K562 (cell line): ENCODE measurements at regions not wholly inside any gene's neighbourhood (a gene's known extent, or its start where the extent isn't known, plus 50 kb on each side); places are given as distances from the start of the nearest gene placed in this dataset.

Source experiments
- ATAC-seq: fragments of 200-7000 bp; cut with Tn5 transposase; 3 replicates; pipeline ENCODE4 v1.9.1; 2020; ENCODE audit warnings: moderate library complexity
- BruUV-seq: library from RNA; stranded (reverse); fragments of 400-500 nt; replicated peaks from 2 replicates; lab custom pipeline; 2021; lab: Mats Ljungman, UMichigan
- CTCF ChIA-PET: fragments of 300-600 bp; formaldehyde crosslinking; extraction: SDS; loops from one replicate; lab custom pipeline; 2021; ENCODE audit warnings: low intra/inter-chr PET ratio; lab: Yijun Ruan, JAX
- POLR2A ChIA-PET: fragments of 300-600, 350-650 bp; sonication (Branson Sonifier 250); formaldehyde crosslinking; extraction: SDS; loops from one replicate; lab custom pipeline; 2021; ENCODE audit warnings: antibody characterized with exemption, inconsistent platforms; lab: Yijun Ruan, JAX
- DNase-seq, 4 experiments: peaks; one replicate each; pipeline versions ENCODE4 v3.0.0 to v3.0.0-alpha.2; 2011 to 2018; ENCODE audit warnings: low spot score in 3 of 4, mixed read lengths in 3 of 4; ENCODE audit errors: extremely low read depth in 1 of 4
- FAIRE-seq: peaks from 2 replicates; lab custom pipeline; 2011; peaks lifted over from hg19 to GRCh38; lab: Jason Lieb, UNC
- H2AFZ ChIP-seq: 2 replicates; pipeline ENCODE4 v1.6.0; 2011; ENCODE audit warnings: low read depth, low read length, control low read depth, inconsistent platforms
- H3K27ac ChIP-seq: fragments of 200-600 bp; 3 replicates; pipeline ENCODE4 v1.8.0; 2011; ENCODE audit warnings: low read depth, mild to moderate bottlenecking, control low read depth, inconsistent platforms, low read length, moderate library complexity, mixed read lengths; ENCODE audit errors: extremely low read depth
- H3K27me3 ChIP-seq, 2 experiments: fragments of 300-600 bp in 1 of 2; 2 replicates in 1 of 2; 3 replicates in 1 of 2; pipeline versions ENCODE4 v1.6.0 to v1.8.0; 2011; ENCODE audit warnings: inconsistent platforms in 2 of 2, low read length in 2 of 2, mild to moderate bottlenecking in 1 of 2, mixed read lengths in 1 of 2, moderate library complexity in 1 of 2; ENCODE audit not compliant: control insufficient read depth in 2 of 2, insufficient read depth in 2 of 2
- H3K36me3 ChIP-seq: fragments of 300-600 bp; 3 replicates; pipeline ENCODE4 v1.8.0; 2011; ENCODE audit warnings: mild to moderate bottlenecking, low read length, inconsistent platforms; ENCODE audit not compliant: control insufficient read depth, insufficient read depth
- H3K4me1 ChIP-seq, 2 experiments: fragments of 200-600 bp in 1 of 2; replicated peaks in 1 of 2; 2 replicates in 1 of 2; 3 replicates in 1 of 2; pipeline versions ENCODE4 v1.5.1 to v1.8.0; 2011; ENCODE audit warnings: inconsistent platforms in 2 of 2, low read length in 2 of 2, mild to moderate bottlenecking in 1 of 2, mixed read lengths in 1 of 2, moderate library complexity in 1 of 2; ENCODE audit not compliant: control insufficient read depth in 2 of 2, insufficient read depth in 2 of 2
- H3K4me2 ChIP-seq: 2 replicates; pipeline ENCODE4 v1.6.1; 2011; ENCODE audit warnings: low read length, control low read depth, inconsistent platforms, mixed read lengths; ENCODE audit not compliant: insufficient read depth
- H3K4me3 ChIP-seq: fragments of 200-600 bp; sonication (generic), shearing (Covaris generic); 2 replicates; pipeline ENCODE4 v1.5.1; 2016; ENCODE audit warnings: control low read depth, inconsistent platforms
- H3K79me2 ChIP-seq: fragments of 200-600 bp; 3 replicates; pipeline ENCODE4 v1.8.0; 2011; ENCODE audit warnings: low read length, inconsistent platforms; ENCODE audit not compliant: control insufficient read depth, insufficient read depth
- H3K9ac ChIP-seq, 2 experiments: 2 replicates each; pipeline versions ENCODE4 v1.6.0 to v1.6.1; 2011; ENCODE audit warnings: low read depth in 2 of 2, low read length in 2 of 2, control low read depth in 1 of 2, inconsistent platforms in 1 of 2, mild to moderate bottlenecking in 1 of 2, mixed read lengths in 1 of 2; ENCODE audit not compliant: insufficient read depth in 1 of 2
- H3K9me1 ChIP-seq: one replicate; pipeline ENCODE4 v1.6.0; 2011; ENCODE audit warnings: inconsistent platforms, mild to moderate bottlenecking, low read length, moderate library complexity; ENCODE audit not compliant: control insufficient read depth, insufficient read depth
- H3K9me3 ChIP-seq: replicated peaks from 2 replicates; pipeline ENCODE4 v1.5.1; 2011; ENCODE audit warnings: low read depth, low read length, inconsistent platforms; ENCODE audit not compliant: control insufficient read depth, insufficient read depth
- H4K20me1 ChIP-seq: replicated peaks from 2 replicates; pipeline ENCODE4 v1.6.1; 2011; ENCODE audit warnings: low read length, inconsistent platforms, mixed read lengths; ENCODE audit not compliant: control insufficient read depth, insufficient read depth
- DNMT1 ChIP-seq: fragments of 450-650 bp; IDR thresholded peaks from 2 replicates; pipeline ENCODE4 v1.6.1; 2016; ENCODE audit warnings: antibody characterized with exemption, mild to moderate bottlenecking
- ESRRB ChIP-seq: fragments of 250-450 bp; sonication (Bioruptor Pico); IDR thresholded peaks from 2 replicates; pipeline ENCODE4 v1.5.0; 2020; ENCODE audit warnings: mild to moderate bottlenecking, moderate library complexity, borderline replicate concordance
- FOXO4 ChIP-seq: fragments of 450-650 bp; formaldehyde crosslinking; IDR thresholded peaks from 2 replicates; pipeline ENCODE4 v1.4.0; 2020; ENCODE audit warnings: mild to moderate bottlenecking, moderate library complexity
- HDAC1 ChIP-seq, 2 experiments: fragments of 450-650 bp; IDR thresholded peaks; 2 replicates each; pipeline ENCODE4 v1.6.1; 2016 to 2017; ENCODE audit warnings: inconsistent platforms in 1 of 2, mild to moderate bottlenecking in 1 of 2, moderate library complexity in 1 of 2
- MLX ChIP-seq, 2 experiments: fragments of 450-650 bp in 1 of 2; sonication (generic) in 1 of 2; formaldehyde crosslinking; conservative IDR thresholded peaks; 2 replicates each; pipeline versions ENCODE4 v1.4.0 to v1.8.1; 2020 to 2022; ENCODE audit warnings: mild to moderate bottlenecking in 1 of 2, missing genetic modification reagents in 1 of 2
- MYNN ChIP-seq, 2 experiments: sonication (generic); formaldehyde crosslinking in 1 of 2; IDR thresholded peaks; 2 replicates each; pipeline versions ENCODE4 v1.5.0 to v1.6.1; 2016 to 2020; ENCODE audit warnings: antibody characterized with exemption in 1 of 2, missing genetic modification reagents in 1 of 2
- NEUROD1 ChIP-seq: fragments of 150-350 bp; IDR thresholded peaks from 2 replicates; pipeline ENCODE4 v1.6.1; 2014; ENCODE audit warnings: borderline replicate concordance, low read length, low read depth; ENCODE audit not compliant: partially characterized antibody
- PHF20 ChIP-seq: fragments of 450-650 bp; IDR thresholded peaks from 2 replicates; pipeline ENCODE4 v1.6.1; 2018; ENCODE audit not compliant: partially characterized antibody
- SIN3A ChIP-seq, 2 experiments: fragments of 150-350 bp in 1 of 2; IDR thresholded peaks; 2 replicates each; pipeline ENCODE4 v1.6.1; 2011 to 2016; ENCODE audit warnings: borderline replicate concordance in 2 of 2, low read depth in 2 of 2, low read length in 2 of 2, mild to moderate bottlenecking in 2 of 2, moderate library complexity in 2 of 2; ENCODE audit not compliant: control insufficient read depth in 1 of 2
- TEAD2 ChIP-seq: fragments of 450-650 bp; IDR thresholded peaks from 2 replicates; pipeline ENCODE4 v1.6.1; 2016; ENCODE audit warnings: missing genetic modification characterization, control low read depth, missing compliant biosample characterization
- TFE3 ChIP-seq: fragments of 450-650 bp; formaldehyde crosslinking; IDR thresholded peaks from 2 replicates; pipeline ENCODE4 v1.4.0; 2020; ENCODE audit warnings: mild to moderate bottlenecking, mixed read lengths
- ZKSCAN8 ChIP-seq: fragments of 200-800 bp; sonication (Bioruptor generic); IDR thresholded peaks from 2 replicates; pipeline ENCODE4 v1.6.1; 2016; ENCODE audit warnings: missing genetic modification characterization, missing compliant biosample characterization
- WGBS: fragments of 100-300 bp; shearing (Covaris generic); methylation state at CpG from one replicate; pipeline ENCODE4 v1.1.6; 2016; ENCODE audit warnings: low coverage, mixed read lengths; ENCODE audit not compliant: insufficient coverage; ENCODE audit errors: missing lambda C conversion rate; 5-methylcytosine and 5-hydroxymethylcytosine counted together
- in situ Hi-C: fragments of 300-500 bp; cut with MboI; formaldehyde crosslinking; loops from 4 replicates; pipeline ENCODE4 v1.15.0; 2018; ENCODE audit warnings: inconsistent platforms, mixed read lengths
- intact Hi-C: fragments of 100-400 bp; cut with micrococcal nuclease; formaldehyde crosslinking; loops from 2 replicates; pipeline ENCODE4 v1.14.2; 2022

- CTCF ChIA-PET, result no interaction called here
Measured at GRCh38 chr3:105938806-105939205, 70.0 kb upstream of the CBLB start.

GRCh38 chr3:105944276-105944675 is 75.5 kb upstream of the CBLB start:
- Histone ChIP-seq H3K4me2 (no peak overlapping the region), H3K9me3 (no peaks in the 10 kb centered on the region), H3K4me3 (no peak overlapping the region), H4K20me1 (no peaks in the 10 kb centered on the region), H2AFZ (no peak overlapping the region; the same call in 1 of the 2 replicates), H3K27ac (no peak overlapping the region), H3K27me3 (no peaks in the 10 kb centered on the region), H3K79me2 (no peaks in the 10 kb centered on the region), H3K9me1 (no peaks in the 10 kb centered on the region), H3K36me3 (no peaks in the 10 kb centered on the region), H3K9ac (no peak overlapping the region), H3K4me1 (no peaks in the 10 kb centered on the region)
- DNase-seq, result no peak
- no peak for FAIRE-seq
- ChIA-PET POLR2A (interaction anchor here (0.6 kb wide), 1 partner anchor 27 kb away, joined by 3 read pairs; no protein-coding TSS in a partner anchor), CTCF (no interaction called here)
- no peak for ATAC-seq
- BruUV-seq, result no TSS peak
- in situ Hi-C loops (no loop called here), intact Hi-C loops (no loop called here)
- TF ChIP-seq TEAD2 (no peak), ESRRB (CRISPR knock-in tag) (no peak), DNMT1 (no peak), FOXO4 (CRISPR knock-in tag) (no peak), HDAC1 (IDR thresholded peaks at IDR 0.05) (no peak), SIN3A (IDR thresholded peaks at IDR 0.05; ENCODE audit: borderline replicate concordance in 2 of 2, control insufficient read depth in 1 of 2, low read depth in 2 of 2, low read length in 2 of 2) (no peak), MLX (CRISPR knock-in tag; conservative IDR thresholded peaks at IDR 0.05) (no peak), TFE3 (no peak), NEUROD1 (no peak)

More at GRCh38 chr3:105938806-105939205, 70.0 kb upstream of the CBLB start:
- 18% methylated on average over 2 of the region's 2 CpGs for WGBS
- Histone ChIP-seq H3K79me2 (no peaks in the 10 kb centered on the region), H3K4me3 (no peak overlapping the region), H3K36me3 (no peaks in the 10 kb centered on the region), H3K27me3 (no peaks in the 10 kb centered on the region), H3K9me3 (no peaks in the 10 kb centered on the region), H3K27ac (no peak overlapping the region), H4K20me1 (no peaks in the 10 kb centered on the region), H3K4me1 (peaks cover 0 to under 1% of the 10 kb centered on the region in 2 experiments; a peak in 1 of 5 replicates), H2AFZ (peak overlapping the region; percentile 81; the same call in 1 of the 2 replicates), H3K9ac (no peak overlapping the region), H3K4me2 (no peak overlapping the region), H3K9me1 (no peaks in the 10 kb centered on the region)
- POLR2A ChIA-PET, result interaction anchor here (0.6 kb wide), 1 partner anchor 281 kb away, joined by 3 read pairs; no protein-coding TSS in a partner anchor
- DNase-seq (no peak), FAIRE-seq (no peak), ATAC-seq (no peak)
- in situ Hi-C loops, result no loop called here
- BruUV-seq, result no TSS peak
- TF ChIP-seq PHF20, result no peak
- no peak for TF ChIP-seq MYNN (IDR thresholded peaks at IDR 0.05)
- no peak for TF ChIP-seq MYNN (CRISPR knock-in tag; IDR thresholded peaks at IDR 0.05)
- no peak for TF ChIP-seq ZKSCAN8 (CRISPR knock-in tag)
- intact Hi-C loops, result no loop called here
